ENCODE measurements at regions not wholly inside any gene's neighbourhood (a gene's known extent, or its start where the extent isn't known, plus 50 kb on each side); places are given as distances from the start of the nearest gene placed in this dataset.

GRCh38 chr9:18032636-18033035 lies 441.3 kb upstream of the ADAMTSL1 start:
- Histone ChIP-seq H3K27me3 (ENCODE audit: insufficient read depth, low read length) (no peaks in the 10 kb centered on the region), H2AFZ (ENCODE audit: low read length) (no peak overlapping the region), H4K91ac (ENCODE audit: insufficient read length, low read depth, low read length) (no peak overlapping the region), H4K8ac (replicated peaks; ENCODE audit: insufficient read length, low read depth, low read length) (no peak overlapping the region), H3K4ac (ENCODE audit: low read depth, low read length) (no peak overlapping the region), H3K18ac (ENCODE audit: insufficient read length, low read depth, low read length) (no peak overlapping the region), H3K23ac (ENCODE audit: insufficient read length, low read depth, low read length) (no peak overlapping the region), H4K20me1 (ENCODE audit: control insufficient read depth, insufficient read depth, insufficient read length) (no peaks in the 10 kb centered on the region), H2BK5ac (ENCODE audit: insufficient read length, low read length) (no peak overlapping the region), H2BK120ac (ENCODE audit: low read depth, low read length, poor library complexity, severe bottlenecking) (no peak overlapping the region), H3K4me1 (ENCODE audit: insufficient read depth, low read length) (peaks cover 4% of the 10 kb centered on the region; the same call in 1 of the 2 replicates), H2BK20ac (ENCODE audit: low read depth, low read length, poor library complexity, severe bottlenecking) (no peak overlapping the region), H3K79me1 (ENCODE audit: insufficient read depth, low read depth, low read length, poor library complexity, severe bottlenecking) (no peaks in the 10 kb centered on the region), H3T11ph (ENCODE audit: low read length) (no peak overlapping the region), H2BK15ac (ENCODE audit: low read depth, low read length) (no peak overlapping the region), H3K27ac (ENCODE audit: insufficient read length, low read depth, low read length) (no peak overlapping the region), H3K56ac (ENCODE audit: insufficient read length, low read depth, low read length) (no peak overlapping the region), H4K5ac (ENCODE audit: insufficient read length, low read depth, low read length) (no peak overlapping the region), H3K4me2 (ENCODE audit: insufficient read depth, insufficient read length, low read length) (no peak overlapping the region), H2BK12ac (ENCODE audit: insufficient read length, low read depth, low read length) (no peak overlapping the region), H3K79me2 (ENCODE audit: insufficient read depth, low read length) (no peaks in the 10 kb centered on the region), H3K14ac (ENCODE audit: insufficient read depth, low read length) (no peak overlapping the region), H3K9ac (ENCODE audit: extremely low read depth, insufficient read length, low read length) (no peak overlapping the region), H3K9me3 (ENCODE audit: control insufficient read depth, low read depth, low read length) (no peaks in the 10 kb centered on the region), H3K23me2 (ENCODE audit: insufficient read length, low read depth, low read length, poor library complexity, severe bottlenecking) (no peaks in the 10 kb centered on the region), H2AK5ac (ENCODE audit: insufficient read length, low read length) (no peak overlapping the region)
- Mint-ChIP-seq H3K4me1 (peaks cover 15 to 18% of the 10 kb centered on the region in 2 experiments), H3K27me3 (ENCODE audit: low read depth) (no peaks in the 10 kb centered on the region), H3K36me3 (ENCODE audit: insufficient read depth in 1 of 3, low read depth in 3 of 3) (no peaks in the 10 kb centered on the region; a peak in 1 of 7 replicates), H3K9me3 (peaks cover 2 to 4% of the 10 kb centered on the region in 2 experiments; a peak in 3 of 5 replicates), H3K4me3 (no peak overlapping the region), H3K27ac (no peak overlapping the region; a peak in 1 of 7 replicates)
- no CpG with 5 or more reads among the region's 4 CpGs for WGBS (ENCODE audit: extremely low coverage, insufficient read length, low lambda C conversion rate)
- no peak for TF ChIP-seq CTCF (conservative IDR thresholded peaks at IDR 0.05)
- no peak for DNase-seq
